ENCODE measurements at regions not wholly inside any gene's neighbourhood (a gene's known extent, or its start where the extent isn't known, plus 50 kb on each side); places are given as distances from the start of the nearest gene placed in this dataset.

DNA sequence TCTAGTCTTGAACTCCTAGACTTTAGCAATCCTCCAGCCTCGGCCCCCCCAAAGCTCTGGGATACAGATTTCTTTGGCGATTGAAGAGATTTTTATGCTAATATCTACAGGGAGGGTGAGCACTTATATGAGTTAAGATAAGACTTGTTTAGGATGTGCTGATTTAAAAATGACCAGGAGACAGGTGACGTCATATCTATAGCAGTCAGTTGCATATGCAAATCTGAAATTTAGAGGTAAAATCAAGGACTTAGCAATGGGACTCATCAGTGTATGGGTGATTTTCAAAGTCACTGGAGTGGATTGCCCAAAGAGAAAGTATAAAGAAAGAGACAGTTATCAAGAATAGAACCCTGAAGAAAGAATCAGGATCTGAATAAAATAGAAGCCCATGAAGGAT is 394.5 kb downstream of the ADGRL2 start:
- WGBS (ENCODE audit: insufficient coverage, insufficient replicate concordance, low lambda C conversion rate, missing lambda C conversion rate) = 47% methylated on average over 3 of the region's 3 CpGs
- CTCF ChIA-PET = interaction anchor here (1.6 kb wide), 1 partner anchor 9 kb away, joined by 6 read pairs; no protein-coding TSS in a partner anchor

DNA sequence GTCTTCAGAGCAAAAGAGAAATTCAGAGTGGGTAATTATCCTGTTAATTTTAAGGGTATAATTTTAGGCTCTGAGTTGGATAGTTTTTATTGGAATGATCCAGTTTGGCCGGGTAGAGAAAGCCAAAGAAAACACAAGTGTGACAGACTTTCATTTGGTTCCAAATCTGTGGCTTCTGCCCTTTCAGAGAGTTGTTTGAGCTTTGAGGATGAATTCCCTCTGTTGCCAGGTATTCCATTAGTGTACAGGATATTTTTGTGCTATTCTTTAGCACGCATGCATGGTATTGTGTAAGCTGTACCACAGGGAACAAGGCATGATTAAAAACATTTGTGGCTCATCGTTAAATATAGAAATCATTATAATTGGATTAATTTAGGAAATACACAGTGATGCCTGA is 384.4 kb downstream of the ADGRL2 start:
- ATAC-seq (no peak), FAIRE-seq (no peak), DNase-seq (ENCODE audit: low read depth, low spot score) (no peak)
- no TSS peak for BruUV-seq (replicated peaks)
- intact Hi-C loops (cut with micrococcal nuclease; ENCODE audit: unreplicated experiment) (no loop called here), in situ Hi-C loops (cut with MboI) (no loop called here)
- Histone ChIP-seq H3K9ac (ENCODE audit: control insufficient read depth, insufficient read depth, low read length) (no peak overlapping the region), H3K27me3 (replicated peaks in 1 of 2; ENCODE audit: control insufficient read depth in 2 of 2, insufficient read depth in 2 of 2, low read length in 1 of 2) (no peaks in the 10 kb centered on the region), H3K36me3 (ENCODE audit: control insufficient read depth in 2 of 2, insufficient read depth in 2 of 2, low read length in 1 of 2) (no peaks in the 10 kb centered on the region), H4K20me1 (ENCODE audit: control insufficient read depth, insufficient read depth) (no peaks in the 10 kb centered on the region), H3K4me3 (no peak overlapping the region), H2AFZ (ENCODE audit: control insufficient read depth, low read depth, low read length) (no peak overlapping the region), H3K4me1 (ENCODE audit: control insufficient read depth, insufficient read depth, low read length) (no peaks in the 10 kb centered on the region), H3K9me3 (replicated peaks; ENCODE audit: control insufficient read depth, insufficient read depth, low read length) (no peaks in the 10 kb centered on the region), H3K79me2 (ENCODE audit: control insufficient read depth, insufficient read depth, low read length) (no peaks in the 10 kb centered on the region), H3K4me2 (ENCODE audit: control insufficient read depth, insufficient read depth) (no peak overlapping the region), H3K27ac (ENCODE audit: control insufficient read depth, insufficient read depth) (no peak overlapping the region)
- ChIA-PET POLR2A (interaction anchor here (1.4 kb wide), 1 partner anchor 13 kb away, joined by 3 read pairs; no protein-coding TSS in a partner anchor), SMC1A (ENCODE audit: uncharacterized antibody, unreplicated experiment) (interaction anchor here (0.6 to 4.8 kb wide), 8 partner anchors 9 to 220 kb away, joined by 3 to 19 read pairs (median 4); no protein-coding TSS in a partner anchor), CTCF (interaction anchor here (1.1 kb wide), 1 partner anchor 9 kb away, joined by 3 read pairs; no protein-coding TSS in a partner anchor), RAD21 (ENCODE audit: unreplicated experiment) (interaction anchor here (0.9 kb wide), 1 partner anchor 97 kb away, joined by 3 read pairs; no protein-coding TSS in a partner anchor)
- 13% methylated on average over 3 of the region's 3 CpGs for WGBS (ENCODE audit: insufficient coverage, insufficient replicate concordance, low lambda C conversion rate, missing lambda C conversion rate)
- TF ChIP-seq ATF2 (IDR thresholded peaks at IDR 0.05; ENCODE audit: low read length) (no peak), NBN (IDR thresholded peaks at IDR 0.05) (no peak), NFXL1 (IDR thresholded peaks at IDR 0.05; ENCODE audit: borderline replicate concordance) (no peak), ETV6 (conservative IDR thresholded peaks at IDR 0.05 in 1 of 2, IDR thresholded peaks at IDR 0.05 in 1 of 2; ENCODE audit: borderline replicate concordance in 1 of 2, low read depth in 1 of 2) (no peak), SKIL (IDR thresholded peaks at IDR 0.05; ENCODE audit: low read depth, poor library complexity, severe bottlenecking) (no peak)

More for the DNA sequence above, 394.5 kb downstream of the ADGRL2 start:
- Histone ChIP-seq H3K27ac (ENCODE audit: control insufficient read depth, insufficient read depth) (no peak overlapping the region), H4K20me1 (ENCODE audit: control insufficient read depth, insufficient read depth) (no peaks in the 10 kb centered on the region), H3K4me2 (ENCODE audit: control insufficient read depth, insufficient read depth) (no peak overlapping the region), H3K36me3 (ENCODE audit: control insufficient read depth in 2 of 2, insufficient read depth in 2 of 2, low read length in 1 of 2) (no peaks in the 10 kb centered on the region), H3K27me3 (replicated peaks in 1 of 2; ENCODE audit: control insufficient read depth in 2 of 2, insufficient read depth in 2 of 2, low read length in 1 of 2) (no peaks in the 10 kb centered on the region), H3K9ac (ENCODE audit: control insufficient read depth, insufficient read depth, low read length) (no peak overlapping the region), H3K4me1 (ENCODE audit: control insufficient read depth, insufficient read depth, low read length) (no peaks in the 10 kb centered on the region), H3K9me3 (replicated peaks; ENCODE audit: control insufficient read depth, insufficient read depth, low read length) (no peaks in the 10 kb centered on the region), H3K79me2 (ENCODE audit: control insufficient read depth, insufficient read depth, low read length) (no peaks in the 10 kb centered on the region), H2AFZ (ENCODE audit: control insufficient read depth, low read depth, low read length) (no peak overlapping the region), H3K4me3 (no peak overlapping the region)
- SMC1A ChIA-PET (ENCODE audit: uncharacterized antibody, unreplicated experiment) = interaction anchor here (0.8 to 3.2 kb wide), 2 partner anchors 9 to 19 kb away, joined by 3 to 13 read pairs; no protein-coding TSS in a partner anchor
- FAIRE-seq (no peak), DNase-seq (ENCODE audit: low read depth, low spot score) (no peak), ATAC-seq (no peak)
- POLR2A ChIA-PET = no interaction called here
- intact Hi-C loops (cut with micrococcal nuclease; ENCODE audit: unreplicated experiment) (no loop called here), in situ Hi-C loops (cut with MboI) (no loop called here)
- BruUV-seq (replicated peaks) = no TSS peak
- RAD21 ChIA-PET (ENCODE audit: unreplicated experiment) = no interaction called here
- TF ChIP-seq RFX5 (IDR thresholded peaks at IDR 0.05; ENCODE audit: low read depth, low read length) (0 out of 2 replicates have a peak, but pooled peaks have one; percentile 53), FOXK2 (IDR thresholded peaks at IDR 0.05) (no peak), ATF7 (IDR thresholded peaks at IDR 0.05; ENCODE audit: low read depth) (peak; percentile 77)
